K562 (cell line): ENCODE measurements at regions not wholly inside any gene's neighbourhood (a gene's known extent, or its start where the extent isn't known, plus 50 kb on each side); places are given as distances from the start of the nearest gene placed in this dataset.

ENCODE experiments used
- ATAC-seq: fragments of 200-7000 bp; cut with Tn5 transposase; 3 replicates; pipeline ENCODE4 v1.9.1; 2020; ENCODE audit warnings: moderate library complexity
- BruUV-seq: library from RNA; stranded (reverse); fragments of 400-500 nt; replicated peaks from 2 replicates; lab custom pipeline; 2021; lab: Mats Ljungman, UMichigan
- CTCF ChIA-PET: fragments of 300-600 bp; formaldehyde crosslinking; extraction: SDS; loops from one replicate; lab custom pipeline; 2021; ENCODE audit warnings: low intra/inter-chr PET ratio; lab: Yijun Ruan, JAX
- POLR2A ChIA-PET: fragments of 300-600, 350-650 bp; sonication (Branson Sonifier 250); formaldehyde crosslinking; extraction: SDS; loops from one replicate; lab custom pipeline; 2021; ENCODE audit warnings: antibody characterized with exemption, inconsistent platforms; lab: Yijun Ruan, JAX
- DNase-seq, 4 experiments: peaks; one replicate each; pipeline versions ENCODE4 v3.0.0 to v3.0.0-alpha.2; 2011 to 2018; ENCODE audit warnings: low spot score in 3 of 4, mixed read lengths in 3 of 4; ENCODE audit errors: extremely low read depth in 1 of 4
- FAIRE-seq: peaks from 2 replicates; lab custom pipeline; 2011; peaks lifted over from hg19 to GRCh38; lab: Jason Lieb, UNC
- H2AFZ ChIP-seq: 2 replicates; pipeline ENCODE4 v1.6.0; 2011; ENCODE audit warnings: low read depth, low read length, control low read depth, inconsistent platforms
- H3K27ac ChIP-seq: fragments of 200-600 bp; 3 replicates; pipeline ENCODE4 v1.8.0; 2011; ENCODE audit warnings: low read depth, mild to moderate bottlenecking, control low read depth, inconsistent platforms, low read length, moderate library complexity, mixed read lengths; ENCODE audit errors: extremely low read depth
- H3K27me3 ChIP-seq, 2 experiments: fragments of 300-600 bp in 1 of 2; 2 replicates in 1 of 2; 3 replicates in 1 of 2; pipeline versions ENCODE4 v1.6.0 to v1.8.0; 2011; ENCODE audit warnings: inconsistent platforms in 2 of 2, low read length in 2 of 2, mild to moderate bottlenecking in 1 of 2, mixed read lengths in 1 of 2, moderate library complexity in 1 of 2; ENCODE audit not compliant: control insufficient read depth in 2 of 2, insufficient read depth in 2 of 2
- H3K36me3 ChIP-seq: fragments of 300-600 bp; 3 replicates; pipeline ENCODE4 v1.8.0; 2011; ENCODE audit warnings: mild to moderate bottlenecking, low read length, inconsistent platforms; ENCODE audit not compliant: control insufficient read depth, insufficient read depth
- H3K4me1 ChIP-seq, 2 experiments: fragments of 200-600 bp in 1 of 2; replicated peaks in 1 of 2; 2 replicates in 1 of 2; 3 replicates in 1 of 2; pipeline versions ENCODE4 v1.5.1 to v1.8.0; 2011; ENCODE audit warnings: inconsistent platforms in 2 of 2, low read length in 2 of 2, mild to moderate bottlenecking in 1 of 2, mixed read lengths in 1 of 2, moderate library complexity in 1 of 2; ENCODE audit not compliant: control insufficient read depth in 2 of 2, insufficient read depth in 2 of 2
- H3K4me2 ChIP-seq: 2 replicates; pipeline ENCODE4 v1.6.1; 2011; ENCODE audit warnings: low read length, control low read depth, inconsistent platforms, mixed read lengths; ENCODE audit not compliant: insufficient read depth
- H3K4me3 ChIP-seq: fragments of 200-600 bp; sonication (generic), shearing (Covaris generic); 2 replicates; pipeline ENCODE4 v1.5.1; 2016; ENCODE audit warnings: control low read depth, inconsistent platforms
- H3K79me2 ChIP-seq: fragments of 200-600 bp; 3 replicates; pipeline ENCODE4 v1.8.0; 2011; ENCODE audit warnings: low read length, inconsistent platforms; ENCODE audit not compliant: control insufficient read depth, insufficient read depth
- H3K9ac ChIP-seq, 2 experiments: 2 replicates each; pipeline versions ENCODE4 v1.6.0 to v1.6.1; 2011; ENCODE audit warnings: low read depth in 2 of 2, low read length in 2 of 2, control low read depth in 1 of 2, inconsistent platforms in 1 of 2, mild to moderate bottlenecking in 1 of 2, mixed read lengths in 1 of 2; ENCODE audit not compliant: insufficient read depth in 1 of 2
- H3K9me1 ChIP-seq: one replicate; pipeline ENCODE4 v1.6.0; 2011; ENCODE audit warnings: inconsistent platforms, mild to moderate bottlenecking, low read length, moderate library complexity; ENCODE audit not compliant: control insufficient read depth, insufficient read depth
- H3K9me3 ChIP-seq: replicated peaks from 2 replicates; pipeline ENCODE4 v1.5.1; 2011; ENCODE audit warnings: low read depth, low read length, inconsistent platforms; ENCODE audit not compliant: control insufficient read depth, insufficient read depth
- H4K20me1 ChIP-seq: replicated peaks from 2 replicates; pipeline ENCODE4 v1.6.1; 2011; ENCODE audit warnings: low read length, inconsistent platforms, mixed read lengths; ENCODE audit not compliant: control insufficient read depth, insufficient read depth
- BRF2 ChIP-seq: IDR thresholded peaks from 3 replicates; pipeline ENCODE4 v1.6.1; 2011; ENCODE audit warnings: borderline replicate concordance, mild to moderate bottlenecking; ENCODE audit not compliant: insufficient read length, insufficient read depth
- MGA ChIP-seq: fragments of 450-650 bp; IDR thresholded peaks from 2 replicates; pipeline ENCODE4 v1.6.1; 2016; ENCODE audit warnings: mild to moderate bottlenecking, moderate library complexity
- NR0B1 ChIP-seq: fragments of 450-650 bp; IDR thresholded peaks from one replicate; pipeline ENCODE4 v1.6.1; 2018; ENCODE audit warnings: mild to moderate bottlenecking, moderate library complexity; ENCODE audit not compliant: partially characterized antibody
- RFX1 ChIP-seq: fragments of 450-650 bp; IDR thresholded peaks from 2 replicates; pipeline ENCODE4 v1.6.1; 2016; ENCODE audit warnings: mild to moderate bottlenecking, moderate library complexity
- in situ Hi-C: fragments of 300-500 bp; cut with MboI; formaldehyde crosslinking; loops from 4 replicates; pipeline ENCODE4 v1.15.0; 2018; ENCODE audit warnings: inconsistent platforms, mixed read lengths
- intact Hi-C: fragments of 100-400 bp; cut with micrococcal nuclease; formaldehyde crosslinking; loops from 2 replicates; pipeline ENCODE4 v1.14.2; 2022

GRCh38 chr3:38985581-38985980 is 66.2 kb downstream of the SCN11A start:
- Histone ChIP-seq H3K4me1 (peaks cover 0 to 6% of the 10 kb centered on the region in 2 experiments; a peak in 2 of 5 replicates), H3K27ac (no peak overlapping the region), H3K4me2 (no peak overlapping the region), H2AFZ (no peak overlapping the region), H3K9me3 (no peaks in the 10 kb centered on the region), H3K9me1 (no peaks in the 10 kb centered on the region), H3K27me3 (peaks cover 20 to 38% of the 10 kb centered on the region in 2 experiments; a peak in 4 of 5 replicates)
- no peak for FAIRE-seq
- intact Hi-C loops, result loop anchor here (10.0 kb wide), 1 partner anchor 81 kb away; no protein-coding TSS in a partner anchor
- ATAC-seq, result no peak
- CTCF ChIA-PET, result no interaction called here
- no peak for DNase-seq
- TF ChIP-seq MGA (no peak), RFX1 (no peak), BRF2 (no peak), NR0B1 (no peak)
- TF ChIP-seq, all 486 proteins: peak for 0
- POLR2A ChIA-PET, result interaction anchor here (0.6 to 1.0 kb wide), 4 partner anchors 9 to 33 kb away, joined by 3 to 6 read pairs (median 3); no protein-coding TSS in a partner anchor
- no TSS peak for BruUV-seq
- in situ Hi-C loops, result no loop called here
- Histone ChIP-seq H3K9ac (no peak overlapping the region), H3K79me2 (no peaks in the 10 kb centered on the region), H3K4me3 (no peak overlapping the region), H4K20me1 (no peaks in the 10 kb centered on the region), H3K36me3 (no peaks in the 10 kb centered on the region)
